ENCODE measurements at regions not wholly inside any gene's neighbourhood (a gene's known extent, or its start where the extent isn't known, plus 50 kb on each side); places are given as distances from the start of the nearest gene placed in this dataset.

- Histone ChIP-seq H3K27me3 (ENCODE audit: insufficient read depth, low read length, poor library complexity) (no peaks in the 10 kb centered on the region), H3K9me3 (ENCODE audit: insufficient read depth, low read length, severe bottlenecking) (no peaks in the 10 kb centered on the region), H3K4me3 (ENCODE audit: low read depth in 1 of 2, low read length in 2 of 2) (no peak overlapping the region), H3K4me1 (ENCODE audit: insufficient read depth, low read length) (no peaks in the 10 kb centered on the region), H3K79me2 (ENCODE audit: insufficient read depth, low read length) (no peaks in the 10 kb centered on the region), H3K4me2 (ENCODE audit: insufficient read depth, low read length) (no peak overlapping the region), H3K36me3 (ENCODE audit: insufficient read depth, low read length) (no peaks in the 10 kb centered on the region), H3K9ac (ENCODE audit: low read depth, low read length) (no peak overlapping the region), H4K20me1 (ENCODE audit: insufficient read depth, low read length) (no peaks in the 10 kb centered on the region), H2AFZ (ENCODE audit: low read depth, low read length) (no peak overlapping the region), H3K27ac (ENCODE audit: low read length) (no peak overlapping the region)
- DNase-seq = no peak
- TF ChIP-seq EZH2 (IDR thresholded peaks at IDR 0.05; ENCODE audit: borderline replicate concordance, low read depth, low read length, severe bottlenecking) (no peak), CTCF (IDR thresholded peaks at IDR 0.05; ENCODE audit: borderline replicate concordance, extremely low read depth, low read length, poor library complexity, severe bottlenecking) (no peak)
- no peak for ATAC-seq (ENCODE audit: insufficient read depth, low read depth)
Observed at GRCh38 chr1:190759807-190760206, 282.1 kb upstream of the BRINP3 start.

- Histone ChIP-seq H2AFZ (ENCODE audit: low read depth, low read length) (no peak overlapping the region), H3K4me3 (ENCODE audit: low read depth in 1 of 2, low read length in 2 of 2) (no peak overlapping the region)
Observed at GRCh38 chr1:190762325-190762724, 284.7 kb upstream of the BRINP3 start.

GRCh38 chr1:190792873-190793272, 315.2 kb upstream of the BRINP3 start:
- ATAC-seq (ENCODE audit: insufficient read depth, low read depth) (no peak), DNase-seq (no peak)
- TF ChIP-seq CTCF (IDR thresholded peaks at IDR 0.05; ENCODE audit: borderline replicate concordance, extremely low read depth, low read length, poor library complexity, severe bottlenecking) (no peak), EZH2 (IDR thresholded peaks at IDR 0.05; ENCODE audit: borderline replicate concordance, low read depth, low read length, severe bottlenecking) (no peak)
- H3K4me1 ChIP-seq (ENCODE audit: insufficient read depth, low read length) = no peaks in the 10 kb centered on the region
- H3K27me3 ChIP-seq (ENCODE audit: insufficient read depth, low read length, poor library complexity) = no peaks in the 10 kb centered on the region
- no peak overlapping the region for H2AFZ ChIP-seq (ENCODE audit: low read depth, low read length)
- H3K27ac ChIP-seq (ENCODE audit: low read length) = no peak overlapping the region
- H3K4me2 ChIP-seq (ENCODE audit: insufficient read depth, low read length) = no peak overlapping the region
- no peaks in the 10 kb centered on the region for H4K20me1 ChIP-seq (ENCODE audit: insufficient read depth, low read length)
- H3K4me3 ChIP-seq (ENCODE audit: low read depth in 1 of 2, low read length in 2 of 2) = no peak overlapping the region
- H3K36me3 ChIP-seq (ENCODE audit: insufficient read depth, low read length) = no peaks in the 10 kb centered on the region
- no peaks in the 10 kb centered on the region for H3K79me2 ChIP-seq (ENCODE audit: insufficient read depth, low read length)
- H3K9ac ChIP-seq (ENCODE audit: low read depth, low read length) = no peak overlapping the region
- H3K9me3 ChIP-seq (ENCODE audit: insufficient read depth, low read length, severe bottlenecking) = no peaks in the 10 kb centered on the region

More at GRCh38 chr1:190762325-190762724, 284.7 kb upstream of the BRINP3 start:
- TF ChIP-seq EZH2 (IDR thresholded peaks at IDR 0.05; ENCODE audit: borderline replicate concordance, low read depth, low read length, severe bottlenecking) = no peak
- TF ChIP-seq CTCF (IDR thresholded peaks at IDR 0.05; ENCODE audit: borderline replicate concordance, extremely low read depth, low read length, poor library complexity, severe bottlenecking) = no peak
- no peak for DNase-seq
- Histone ChIP-seq H3K27ac (ENCODE audit: low read length) (no peak overlapping the region), H3K9me3 (ENCODE audit: insufficient read depth, low read length, severe bottlenecking) (no peaks in the 10 kb centered on the region), H4K20me1 (ENCODE audit: insufficient read depth, low read length) (no peaks in the 10 kb centered on the region), H3K4me2 (ENCODE audit: insufficient read depth, low read length) (no peak overlapping the region), H3K9ac (ENCODE audit: low read depth, low read length) (no peak overlapping the region), H3K4me1 (ENCODE audit: insufficient read depth, low read length) (no peaks in the 10 kb centered on the region), H3K27me3 (ENCODE audit: insufficient read depth, low read length, poor library complexity) (no peaks in the 10 kb centered on the region), H3K36me3 (ENCODE audit: insufficient read depth, low read length) (no peaks in the 10 kb centered on the region), H3K79me2 (ENCODE audit: insufficient read depth, low read length) (no peaks in the 10 kb centered on the region)
- ATAC-seq (ENCODE audit: insufficient read depth, low read depth) = no peak

GRCh38 chr1:190807629-190808028, 330.0 kb upstream of the BRINP3 start:
- Histone ChIP-seq H3K27me3 (ENCODE audit: insufficient read depth, low read length, poor library complexity) (no peaks in the 10 kb centered on the region), H3K9me3 (ENCODE audit: insufficient read depth, low read length, severe bottlenecking) (no peaks in the 10 kb centered on the region), H3K9ac (ENCODE audit: low read depth, low read length) (no peak overlapping the region), H3K36me3 (ENCODE audit: insufficient read depth, low read length) (no peaks in the 10 kb centered on the region), H3K79me2 (ENCODE audit: insufficient read depth, low read length) (no peaks in the 10 kb centered on the region), H4K20me1 (ENCODE audit: insufficient read depth, low read length) (no peaks in the 10 kb centered on the region), H3K4me3 (ENCODE audit: low read depth in 1 of 2, low read length in 2 of 2) (no peak overlapping the region), H2AFZ (ENCODE audit: low read depth, low read length) (no peak overlapping the region), H3K27ac (ENCODE audit: low read length) (no peak overlapping the region), H3K4me2 (ENCODE audit: insufficient read depth, low read length) (no peak overlapping the region), H3K4me1 (ENCODE audit: insufficient read depth, low read length) (no peaks in the 10 kb centered on the region)
- ATAC-seq (ENCODE audit: insufficient read depth, low read depth) (no peak), DNase-seq (no peak)
- TF ChIP-seq EZH2 (IDR thresholded peaks at IDR 0.05; ENCODE audit: borderline replicate concordance, low read depth, low read length, severe bottlenecking) = no peak
- TF ChIP-seq CTCF (IDR thresholded peaks at IDR 0.05; ENCODE audit: borderline replicate concordance, extremely low read depth, low read length, poor library complexity, severe bottlenecking) = no peak
